Central memory CD4-positive, alpha-beta T cell (primary cell): ENCODE measurements at regions not wholly inside any gene's neighbourhood (a gene's known extent, or its start where the extent isn't known, plus 50 kb on each side); places are given as distances from the start of the nearest gene placed in this dataset.

ENCODE experiments used
- DNase-seq: peaks from one replicate; pipeline ENCODE4 v3.0.0; 2022

DNA sequence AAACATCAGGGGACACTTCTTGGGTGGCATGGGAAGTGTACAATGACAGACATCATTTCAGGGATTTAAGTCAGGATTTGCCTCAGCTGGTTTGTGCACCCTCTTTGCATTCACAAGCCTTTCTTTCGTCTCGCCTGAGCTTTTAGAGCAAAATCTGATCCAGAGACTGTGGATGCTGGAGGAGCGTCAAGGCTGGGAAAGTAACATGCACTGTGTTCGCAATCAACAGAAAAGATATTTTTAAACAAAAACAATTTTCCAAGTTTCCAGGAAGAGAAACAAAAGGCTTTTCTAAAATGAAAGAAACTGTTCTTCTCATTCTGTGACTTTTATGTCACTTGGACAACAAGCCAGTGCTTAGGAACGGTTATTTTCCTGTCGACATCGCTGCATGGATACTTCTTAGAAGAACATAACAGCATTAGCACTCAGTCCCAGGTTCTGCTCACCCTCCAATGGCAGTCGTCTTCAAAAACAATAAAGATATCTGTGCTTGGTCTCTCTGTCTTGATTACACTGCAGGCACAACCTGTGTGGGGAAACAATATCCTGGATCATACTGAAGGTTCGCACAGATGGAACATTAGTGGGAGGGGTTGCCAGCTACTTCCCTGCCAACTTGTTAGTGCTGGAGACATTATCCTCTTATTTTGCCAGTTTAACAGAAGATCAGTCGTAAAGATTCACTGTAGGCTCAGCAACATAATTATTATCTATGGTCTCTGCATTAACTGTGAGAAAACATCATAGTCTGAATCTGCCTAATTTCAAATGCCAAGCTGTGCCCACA, 403.3 kb upstream of the ATP2B1 start:
- DNase-seq: no peak

DNA sequence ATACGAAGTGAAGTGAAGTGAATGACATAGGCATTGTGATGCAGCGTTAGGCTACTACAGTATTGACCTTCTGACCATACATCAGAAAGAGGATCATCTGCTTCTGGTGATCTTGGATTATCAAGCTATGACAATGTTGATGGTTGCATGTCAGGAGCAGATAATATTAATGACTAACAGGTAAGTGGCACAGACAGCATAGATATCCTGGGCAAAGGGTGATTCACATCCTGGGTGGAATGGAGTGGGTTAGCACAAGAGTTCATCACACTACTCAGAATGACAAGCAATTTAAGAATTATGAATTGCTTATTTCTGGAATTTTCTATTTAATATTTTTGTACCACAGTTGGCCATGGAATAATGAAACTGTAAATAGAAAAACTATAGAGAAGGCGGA, 397.9 kb upstream of the ATP2B1 start:
- no peak for DNase-seq

GRCh38 chr12:90102957-90103652, 394.5 kb upstream of the ATP2B1 start:
- DNase-seq: peak; percentile 25

DNA sequence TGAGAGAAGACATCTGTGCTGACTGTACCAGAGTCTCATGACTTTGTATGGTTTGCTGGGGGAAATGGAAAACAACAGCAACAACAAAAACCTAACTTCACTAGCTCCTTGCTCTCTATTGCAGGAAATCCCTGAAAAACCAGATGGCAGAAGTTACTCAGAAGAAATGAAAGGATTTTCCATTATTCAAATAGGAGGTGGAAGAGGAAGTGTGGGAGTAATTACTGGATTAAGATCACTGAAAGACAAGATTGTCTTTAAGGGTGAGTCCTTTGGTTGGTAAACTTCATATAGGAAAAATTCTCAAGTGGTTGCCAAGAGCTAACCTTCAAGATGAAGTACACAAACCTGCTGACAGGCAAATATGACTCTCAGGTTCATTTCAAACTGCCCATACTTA, 391.9 kb upstream of the ATP2B1 start:
- no peak for DNase-seq

DNA sequence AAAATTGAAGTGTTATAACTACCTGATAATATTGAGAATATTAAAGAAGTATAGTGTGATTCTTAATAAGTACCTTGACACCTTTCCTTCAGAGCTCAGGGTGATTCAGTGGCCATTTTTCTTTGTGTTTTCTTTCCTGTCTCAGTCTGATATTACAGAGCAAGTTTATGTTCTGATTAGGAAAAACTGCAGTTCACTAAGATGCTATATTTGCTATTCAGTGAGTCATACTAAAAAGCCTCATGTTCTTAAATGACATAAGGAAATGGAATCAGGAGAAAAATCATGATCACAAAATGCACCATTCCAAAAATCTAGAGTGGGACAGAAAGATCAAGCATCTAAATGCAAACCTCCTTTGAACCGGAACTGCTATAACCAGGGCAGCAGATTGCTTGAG, 390.6 kb upstream of the ATP2B1 start:
- DNase-seq: no peak

DNA sequence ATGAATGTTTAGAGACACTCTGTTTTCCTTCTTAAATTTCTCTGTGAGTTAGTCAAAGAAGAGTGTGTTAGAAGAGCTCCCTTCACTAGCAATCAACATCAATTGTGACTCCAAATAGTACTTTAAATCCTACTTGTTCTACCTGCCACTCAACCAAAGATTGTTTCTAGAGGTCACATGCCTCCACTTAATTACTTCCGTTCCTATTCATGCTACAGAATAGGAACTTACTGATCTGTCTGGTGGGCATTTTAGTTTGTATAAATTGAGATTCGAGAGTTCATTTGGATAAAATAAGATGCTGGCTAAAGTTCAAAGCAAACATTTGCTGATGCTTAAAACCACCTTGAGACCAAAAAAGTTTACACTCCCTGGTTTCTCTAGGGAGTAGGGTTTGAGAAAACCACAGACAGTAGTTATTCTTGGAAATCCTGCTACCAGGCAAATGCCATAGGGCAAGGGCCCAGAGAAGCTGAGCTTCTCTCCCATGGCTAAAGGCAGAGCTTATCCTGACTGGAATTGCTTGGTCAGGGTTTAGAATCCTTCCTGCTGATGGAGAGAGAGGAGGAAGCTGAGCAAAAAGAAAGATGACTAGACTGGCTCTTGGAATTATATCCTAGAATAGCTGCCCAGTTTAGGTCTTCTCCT, 389.6 kb upstream of the ATP2B1 start:
- no peak for DNase-seq

DNA sequence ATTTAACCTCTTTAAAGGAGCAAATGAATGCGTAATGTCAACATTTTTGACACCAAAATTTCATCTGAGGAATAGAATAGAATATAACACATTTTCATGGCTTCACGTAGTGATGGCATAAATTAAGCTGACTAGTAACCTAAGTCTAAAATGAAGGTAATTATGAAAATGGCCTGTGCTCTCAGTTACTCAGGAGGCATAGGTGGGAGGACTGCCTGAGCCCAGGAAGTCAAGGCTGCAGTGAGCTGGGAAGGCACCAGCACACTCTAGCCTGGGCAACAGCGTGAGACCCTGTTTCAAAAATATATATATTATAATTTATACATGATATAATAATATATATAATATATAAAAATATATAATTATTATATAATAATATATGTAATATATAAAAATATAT, 383.2 kb upstream of the ATP2B1 start:
- no peak for DNase-seq

DNA sequence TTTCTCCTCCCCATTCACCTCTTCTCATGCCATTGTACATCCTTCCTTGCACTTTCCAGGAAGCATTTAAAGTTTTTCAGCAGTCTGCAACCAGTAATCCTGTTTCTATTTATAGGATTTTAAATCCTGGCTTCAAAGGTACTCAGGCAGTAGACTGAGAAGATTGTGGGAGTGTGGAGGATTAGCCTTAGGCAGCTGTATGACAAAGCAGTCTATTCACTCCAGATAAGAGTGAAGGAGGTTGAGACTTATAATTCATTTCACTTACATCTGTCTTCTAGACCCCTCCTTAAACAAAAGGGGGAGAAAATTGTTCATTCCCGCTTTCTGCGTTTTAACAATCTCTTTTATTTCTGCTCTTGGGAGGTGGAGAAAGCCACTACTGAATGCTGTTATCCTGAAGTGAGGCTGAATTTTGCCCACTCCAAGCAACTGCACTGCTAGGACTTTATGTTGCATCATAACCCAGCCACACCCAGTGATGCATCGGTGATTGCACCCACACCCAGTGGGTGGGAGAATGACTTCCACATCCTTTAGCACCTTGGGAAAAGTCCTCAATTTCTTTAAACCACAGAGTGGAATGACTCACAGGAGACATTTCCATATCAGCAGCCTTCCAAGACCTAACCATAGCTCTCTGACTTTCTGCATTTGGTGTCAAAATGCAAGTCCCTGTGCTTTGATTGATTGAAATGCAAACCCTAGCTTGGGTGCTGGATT, 382.5 kb upstream of the ATP2B1 start:
- DNase-seq: no peak

GRCh38 chr12:90086281-90086680, 377.6 kb upstream of the ATP2B1 start:
- no peak for DNase-seq

GRCh38 chr12:90085494-90086274, 377.0 kb upstream of the ATP2B1 start:
- DNase-seq: no peak

DNA sequence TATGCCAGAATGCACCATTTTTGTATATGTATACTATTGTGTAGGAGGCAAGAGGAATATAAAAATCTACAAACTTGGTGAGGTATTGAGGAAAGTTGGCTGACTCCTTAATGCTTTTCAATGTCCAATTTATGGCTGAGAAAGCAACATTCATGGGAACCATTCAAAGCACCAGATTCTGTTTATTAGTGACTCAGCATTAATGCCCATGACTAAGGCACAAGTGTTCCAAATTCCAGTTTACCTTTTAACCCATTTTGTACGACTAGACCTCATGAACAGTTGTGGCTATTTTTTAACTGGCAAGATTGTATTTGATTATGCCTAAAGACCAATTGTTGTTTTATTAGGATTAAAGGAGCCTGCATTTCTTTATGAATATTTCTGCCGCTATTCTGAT, 375.4 kb upstream of the ATP2B1 start:
- DNase-seq: no peak

GRCh38 chr12:90080616-90081015, 372.0 kb upstream of the ATP2B1 start:
- no peak for DNase-seq

- no peak for DNase-seq
Measured at GRCh38 chr12:90079529-90080210, 371.0 kb upstream of the ATP2B1 start.

DNA sequence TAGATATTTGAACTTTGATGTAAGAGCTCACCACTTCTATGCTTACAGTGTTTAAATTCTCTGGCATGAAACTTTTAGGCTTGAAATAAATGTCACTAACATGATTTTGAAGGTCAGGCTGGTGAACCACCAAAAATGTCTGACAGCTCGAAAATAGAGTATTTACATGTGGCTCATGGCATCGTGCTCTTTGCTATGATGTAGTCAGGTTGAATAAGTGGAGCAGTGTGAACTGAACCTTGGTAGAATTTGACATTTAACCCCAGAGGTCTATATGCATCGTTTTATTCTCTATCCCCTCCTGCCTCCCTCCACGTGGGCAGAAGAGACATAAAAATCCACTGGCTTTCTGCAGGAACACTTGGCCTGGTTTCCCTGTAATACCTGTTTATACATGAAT, 369.7 kb upstream of the ATP2B1 start:
- DNase-seq: no peak

DNA sequence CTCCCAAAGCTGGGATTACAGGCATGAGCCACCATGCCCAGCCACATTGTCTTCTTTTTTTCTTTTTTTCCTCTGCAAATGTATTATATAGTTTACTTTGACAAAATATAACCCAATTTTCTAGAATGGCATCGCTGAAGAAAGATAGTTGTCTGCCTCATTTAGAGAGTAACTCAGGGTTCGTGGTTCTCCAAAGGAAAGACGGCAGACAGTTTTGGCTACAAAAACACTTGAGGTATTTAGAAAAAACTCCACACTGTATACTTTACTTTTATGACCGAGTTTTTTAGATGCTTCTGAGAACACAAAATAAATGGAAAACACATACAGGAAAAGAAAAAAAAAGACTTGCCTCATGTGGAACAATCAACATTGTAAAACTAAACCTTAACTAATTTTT, 369.1 kb upstream of the ATP2B1 start:
- no peak for DNase-seq

- peak; percentile 1 for DNase-seq
Measured at GRCh38 chr12:90076851-90077319, 368.2 kb upstream of the ATP2B1 start.

- no peak for DNase-seq
Measured at GRCh38 chr12:90075685-90076084, 367.0 kb upstream of the ATP2B1 start.

- DNase-seq: no peak
Measured at GRCh38 chr12:90074086-90074485, 365.4 kb upstream of the ATP2B1 start.

DNA sequence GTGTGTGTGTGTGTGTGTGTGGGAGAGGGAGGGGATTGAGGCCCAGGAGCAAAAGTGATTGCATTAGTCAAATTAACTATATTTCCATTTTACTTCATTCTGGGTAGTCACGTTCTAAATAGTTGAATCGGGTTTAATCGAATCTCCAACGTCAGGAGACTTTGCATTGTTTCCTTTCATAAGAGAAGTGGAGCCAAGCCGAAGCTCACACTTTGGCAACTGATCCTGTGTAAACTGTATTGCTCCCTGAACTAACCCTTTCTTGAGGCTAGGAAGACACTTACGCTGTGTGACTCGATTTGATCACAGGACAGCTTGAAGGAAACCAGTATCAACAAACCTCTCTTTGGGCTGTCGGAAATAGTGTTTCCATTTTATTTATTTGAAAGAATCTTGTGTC, 363.4 kb upstream of the ATP2B1 start:
- no peak for DNase-seq

GRCh38 chr12:90069711-90070110, 361.1 kb upstream of the ATP2B1 start:
- DNase-seq: no peak

DNA sequence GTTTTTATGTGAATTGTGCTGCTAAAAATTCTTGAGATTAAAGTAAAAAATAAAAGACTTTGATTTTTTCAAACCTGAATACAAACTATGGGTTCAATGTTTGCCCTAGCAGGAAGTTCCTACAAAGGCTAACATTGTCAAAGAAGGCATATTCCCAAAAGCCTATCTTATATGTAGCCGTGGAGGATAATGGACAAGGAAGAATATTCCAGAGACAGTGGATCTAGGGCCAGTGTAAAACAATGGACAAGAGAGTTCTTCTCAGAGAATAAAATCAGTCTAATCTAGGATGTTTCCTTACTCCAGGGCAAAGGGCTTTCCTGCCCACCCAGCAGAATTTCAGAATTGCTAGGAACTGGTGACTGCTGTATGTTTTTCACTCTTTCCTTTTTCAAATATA, 359.2 kb upstream of the ATP2B1 start:
- DNase-seq: no peak
